GM12891 (cell line): ENCODE measurements at regions not wholly inside any gene's neighbourhood (a gene's known extent, or its start where the extent isn't known, plus 50 kb on each side); places are given as distances from the start of the nearest gene placed in this dataset.

Source experiments
- POLR2A ChIP-seq: IDR thresholded peaks from 2 replicates; pipeline ENCODE4 v1.6.1; 2011; ENCODE audit warnings: low read depth, low read length, control low read depth
- POLR2AphosphoS5 ChIP-seq: IDR thresholded peaks from 2 replicates; pipeline ENCODE4 v1.6.1; 2011; ENCODE audit warnings: low read depth, low read length, control low read depth

DNA sequence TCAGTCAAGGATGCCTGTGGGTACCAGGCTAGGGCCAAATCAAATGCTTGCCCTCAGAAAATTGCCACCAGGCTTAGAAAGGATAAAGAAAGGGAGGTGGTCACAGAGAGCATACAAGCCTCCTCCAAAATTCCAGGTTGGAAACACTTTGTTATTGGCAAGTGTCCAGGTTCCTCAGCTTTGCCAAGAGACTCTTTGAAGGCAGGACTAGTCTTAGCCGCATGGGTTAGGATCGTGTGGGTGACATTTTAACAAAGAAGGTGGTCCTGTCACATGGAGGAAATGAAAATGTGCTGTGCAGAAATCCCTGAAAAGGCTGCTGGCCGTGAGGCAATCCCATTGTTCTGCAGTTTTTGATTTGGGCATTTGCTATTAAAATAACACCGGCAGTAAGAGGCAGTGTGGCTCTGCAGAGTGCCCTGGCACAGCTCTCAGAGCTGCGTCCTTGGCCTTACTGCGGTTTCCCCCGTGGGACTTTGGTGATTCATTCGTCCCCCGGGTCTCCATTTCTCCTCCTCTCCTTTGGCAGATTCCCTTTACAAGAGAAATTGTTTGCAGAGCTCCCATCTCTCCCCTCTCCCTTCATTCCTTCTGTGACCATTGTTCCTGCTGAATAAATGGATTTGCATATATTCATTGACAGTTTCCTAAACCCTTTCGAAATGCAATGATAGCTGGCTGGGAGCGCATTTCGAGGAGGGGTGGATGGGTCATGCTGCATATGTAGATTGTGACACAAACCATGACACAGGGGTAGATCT, 187.3 kb downstream of the VAPA start:
- TF ChIP-seq POLR2A (no peak), POLR2AphosphoS5 (no peak)
